Heart left ventricle (tissue), 16 donors: ENCODE measurements at regions not wholly inside any gene's neighbourhood (a gene's known extent, or its start where the extent isn't known, plus 50 kb on each side); places are given as distances from the start of the nearest gene placed in this dataset.

Experiments
- ATAC-seq, 4 donors: fragments of 200-7000 bp; cut with Tn5 transposase; one replicate each; pipeline ENCODE4 v1.9.1; 2020 to 2022; ENCODE audit warnings: moderate library complexity in 4 of 4, mild to moderate bottlenecking in 3 of 4, moderate number of reproducible peaks in 1 of 4
- DNase-seq, 5 donors: peaks; one replicate each; pipeline ENCODE4 v3.0.0-alpha.2; 2020
- H3K27ac ChIP-seq, 12 donors: fragments of 200-600 bp; sonication (generic) in 4 of 12; one replicate each; pipeline versions ENCODE4 v1.5.0 to v1.8.0; 2016 to 2022; ENCODE audit warnings: mild to moderate bottlenecking in 2 of 12
- H3K27me3 ChIP-seq, 9 donors: fragments of 200-600 bp; sonication (generic) in 2 of 9; one replicate each; pipeline versions ENCODE4 v1.5.1 to v1.8.0; 2016 to 2022; ENCODE audit warnings: mild to moderate bottlenecking in 3 of 9
- H3K36me3 ChIP-seq, 9 donors: fragments of 200-600 bp; sonication (generic) in 2 of 9; one replicate each; pipeline versions ENCODE4 v1.5.0 to v1.8.0; 2018 to 2022; ENCODE audit warnings: mild to moderate bottlenecking in 2 of 9
- H3K4me1 ChIP-seq, 12 donors: fragments of 200-600 bp; sonication (generic) in 4 of 12; one replicate each; pipeline versions ENCODE4 v1.5.0 to v1.8.0; 2016 to 2022; ENCODE audit warnings: mild to moderate bottlenecking in 3 of 12
- H3K4me3 ChIP-seq, 12 donors: fragments of 200-600 bp; sonication (generic) in 4 of 12; one replicate each; pipeline versions ENCODE4 v1.5.0 to v1.8.0; 2017 to 2022; ENCODE audit warnings: mild to moderate bottlenecking in 9 of 12, moderate library complexity in 4 of 12
- H3K9me3 ChIP-seq, 12 donors: fragments of 200-600 bp; sonication (generic) in 4 of 12; one replicate each; pipeline versions ENCODE4 v1.5.0 to v1.8.0; 2016 to 2022; ENCODE audit warnings: mild to moderate bottlenecking in 1 of 12
- CTCF ChIP-seq, 12 donors: fragments of 200-600 bp; sonication (generic) in 4 of 12; IDR thresholded peaks; one replicate each; pipeline versions ENCODE4 v1.5.0 to v1.8.0; 2018 to 2022; ENCODE audit warnings: antibody characterized with exemption in 12 of 12, mild to moderate bottlenecking in 5 of 12
- POLR2A ChIP-seq, 2 donors: fragments of 450-650 bp; IDR thresholded peaks; one replicate each; pipeline ENCODE4 v1.6.1; 2017; ENCODE audit warnings: antibody characterized with exemption in 2 of 2, mild to moderate bottlenecking in 2 of 2, moderate library complexity in 2 of 2
- WGBS, 4 donors: extraction: QIAGEN DNeasy Blood & Tissue Kit in 2 of 4; methylation state at CpG; one replicate each; pipeline versions ENCODE4 v1.1.5 to v1.1.7; 2013 to 2018; 5-methylcytosine and 5-hydroxymethylcytosine counted together
- intact Hi-C, 10 donors: fragments of 100-400 bp; cut with DNase I; formaldehyde crosslinking; loops; one replicate each; pipeline versions ENCODE4 v1.11.1 to v1.14.2; 2022
- donor health status: ischemic (EF 13 %, LVEDD 7.1; RV severe dilation, severe dysfunction).
- donor health status: healthy with polysubstance abuse.
- donor health status: DM: no; HTN: yes; CAD: no.
- donor health status: DM: no; HTN: no; CAD: no.
- donor health status: ischemic (EF 25% LVEDD 6.9; RV normal size, moderate dysfunction).
- donor health status: ischemic (EF 25% LVEDD 5.7; RV mildly dilated, moderate dysfunction).
- donor health status: healthy.
- donor health status: DM: yes; HTN: yes; CAD: no.
- donor health status: ischemic (EF 35%, LVEDD 5.7; RV mildly dilated, moderate dysfunction).
- donor health status: nonischemic (EF 11% LVEDD 7.7; RV severe dilation, severe dysfunction).
- donor health status: DM: yes; HTN: yes; CAD: no.
- donor health status: PGD.
- donor health status: ischemic (EF 29% LVEDD 5.4; RV normal size, mild dysfunction).
- donor health status: nonischemic (EF 23%, LVEDD 6.1; RV moderate dilation, normal function).

DNA sequence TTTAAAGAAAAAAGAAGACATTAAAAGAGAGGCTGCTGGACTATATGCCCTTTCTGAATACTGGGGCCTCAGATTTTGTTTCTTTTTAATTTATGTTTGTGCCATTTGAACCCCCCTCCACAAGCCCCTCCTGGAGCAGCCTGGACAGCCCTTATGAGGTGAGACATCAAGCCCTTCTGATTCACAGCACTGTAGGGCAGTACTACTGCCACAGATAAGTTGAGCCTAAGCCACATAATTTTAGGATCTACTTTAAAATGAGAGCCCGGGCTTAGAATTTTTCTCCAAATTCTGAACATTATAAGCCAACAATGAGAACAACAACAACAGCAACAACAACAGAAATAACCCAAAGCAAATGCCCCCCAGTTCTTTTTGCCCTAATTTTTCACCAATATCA is 256.9 kb upstream of the SALL1 start:
- ATAC-seq (no peak), DNase-seq (no peak)
- no peak overlapping the region for H3K4me3 ChIP-seq
- no peaks in the 10 kb centered on the region for H3K27me3 ChIP-seq
- H3K4me1 ChIP-seq: no peaks in the 10 kb centered on the region
- WGBS, 4 donors: 82 to 90% (median 86%) methylated on average over 1 of the region's 1 CpG
- H3K27ac ChIP-seq: no peak overlapping the region
- TF ChIP-seq CTCF (IDR thresholded peaks at IDR 0.05): no peak
- no peak for TF ChIP-seq POLR2A (IDR thresholded peaks at IDR 0.05)
- intact Hi-C loops: no loop called here
- no peaks in the 10 kb centered on the region for H3K9me3 ChIP-seq
- H3K36me3 ChIP-seq: no peaks in the 10 kb centered on the region

- Histone ChIP-seq H3K36me3 (no peaks in the 10 kb centered on the region), H3K4me1 (no peaks in the 10 kb centered on the region), H3K4me3 (no peak overlapping the region), H3K9me3 (no peaks in the 10 kb centered on the region), H3K27me3 (no peaks in the 10 kb centered on the region), H3K27ac (no peak overlapping the region)
- no peak for DNase-seq
- TF ChIP-seq CTCF (IDR thresholded peaks at IDR 0.05) (no peak), POLR2A (IDR thresholded peaks at IDR 0.05) (no peak)
- no peak for ATAC-seq
- WGBS, 4 donors: 76 to 86% (median 83%) methylated on average over 4 of the region's 4 CpGs
- intact Hi-C loops: no loop called here
These were observed 256.1 kb upstream of the SALL1 start for GRCh38 chr16:51407199-51407598.

DNA sequence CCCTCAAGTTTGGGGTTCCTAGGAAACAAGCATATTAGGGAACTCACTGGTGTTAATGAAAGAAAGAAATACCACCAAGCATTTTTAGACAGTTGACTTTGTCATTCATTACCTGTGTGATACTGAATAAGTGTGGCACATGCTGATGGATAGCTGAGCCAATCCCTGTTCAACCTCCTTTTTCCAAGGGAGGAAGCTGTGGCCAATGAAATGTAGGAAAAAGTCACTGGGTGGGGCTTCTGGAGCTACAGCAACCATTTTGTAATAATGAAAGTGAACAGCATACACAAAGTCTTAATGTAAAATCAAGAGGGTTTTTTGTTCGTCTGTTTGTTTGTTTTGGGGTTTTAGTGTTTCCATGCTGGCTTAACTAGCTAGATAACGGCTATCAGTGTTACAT is 254.3 kb upstream of the SALL1 start:
- no peak overlapping the region for H3K27ac ChIP-seq
- DNase-seq: no peak
- no peaks in the 10 kb centered on the region for H3K36me3 ChIP-seq
- H3K9me3 ChIP-seq: peaks cover 0 to 3% (median 0%) of the 10 kb centered on the region in 12 donors
- intact Hi-C loops: no loop called here
- H3K4me3 ChIP-seq: no peak overlapping the region
- no peaks in the 10 kb centered on the region for H3K4me1 ChIP-seq
- 68 to 77% (median 71%) methylated on average over 2 of the region's 2 CpGs for WGBS, 4 donors
- TF ChIP-seq CTCF (IDR thresholded peaks at IDR 0.05): no peak
- TF ChIP-seq POLR2A (IDR thresholded peaks at IDR 0.05): no peak
- no peak for ATAC-seq
- H3K27me3 ChIP-seq: no peaks in the 10 kb centered on the region

DNA sequence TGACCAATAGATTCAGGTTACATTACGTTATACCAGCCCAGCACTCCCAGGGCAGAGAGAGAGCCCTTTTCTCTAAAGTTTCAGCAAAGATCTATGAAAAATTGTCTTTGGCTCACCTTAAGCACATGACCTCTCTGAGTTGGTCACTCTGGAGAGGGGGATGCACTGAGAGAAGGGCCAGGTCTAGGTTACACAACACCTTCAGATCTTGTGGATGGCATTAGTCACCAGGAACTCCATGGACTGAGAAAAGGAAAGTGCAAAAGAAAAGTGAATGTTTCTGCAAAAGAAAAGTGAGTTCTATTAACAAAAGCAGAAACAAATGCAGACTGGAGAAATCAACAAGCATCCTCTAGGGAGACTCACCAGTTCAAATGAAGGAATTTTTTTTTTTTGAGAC is 253.3 kb upstream of the SALL1 start:
- Histone ChIP-seq H3K4me1 (no peaks in the 10 kb centered on the region), H3K27me3 (no peaks in the 10 kb centered on the region), H3K4me3 (no peak overlapping the region), H3K9me3 (peaks cover 0 to 3% (median 0%) of the 10 kb centered on the region in 12 donors), H3K27ac (no peak overlapping the region), H3K36me3 (no peaks in the 10 kb centered on the region)
- 27 to 78% (median 55%) methylated on average over 1 of the region's 1 CpG for WGBS, 4 donors
- intact Hi-C loops: no loop called here
- TF ChIP-seq POLR2A (IDR thresholded peaks at IDR 0.05): no peak
- TF ChIP-seq CTCF (IDR thresholded peaks at IDR 0.05): no peak
- ATAC-seq: no peak
- no peak for DNase-seq
